ENCODE measurements at regions not wholly inside any gene's neighbourhood (a gene's known extent, or its start where the extent isn't known, plus 50 kb on each side); places are given as distances from the start of the nearest gene placed in this dataset.

DNA sequence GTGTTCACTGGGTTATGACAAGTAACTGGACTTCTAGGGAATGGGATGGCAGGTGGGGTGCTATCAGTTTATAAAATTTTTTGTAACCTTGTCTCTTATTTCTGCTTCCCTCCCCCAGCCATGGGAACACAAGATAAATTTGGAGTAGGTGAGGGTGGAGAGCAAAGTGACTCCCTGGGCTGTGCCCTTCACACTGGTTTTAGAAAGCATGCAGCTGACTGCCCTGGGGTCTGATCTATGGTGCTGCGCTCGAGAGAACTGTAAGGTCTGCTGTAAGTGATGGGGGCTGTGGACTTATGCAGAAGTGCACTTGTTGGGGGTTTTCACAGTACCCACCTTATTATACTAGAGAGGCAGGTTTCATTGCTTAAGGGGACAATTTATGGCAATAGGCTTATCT lies 247.7 kb upstream of the DMRT1 start (continued):
- TF ChIP-seq, protein P1, sequence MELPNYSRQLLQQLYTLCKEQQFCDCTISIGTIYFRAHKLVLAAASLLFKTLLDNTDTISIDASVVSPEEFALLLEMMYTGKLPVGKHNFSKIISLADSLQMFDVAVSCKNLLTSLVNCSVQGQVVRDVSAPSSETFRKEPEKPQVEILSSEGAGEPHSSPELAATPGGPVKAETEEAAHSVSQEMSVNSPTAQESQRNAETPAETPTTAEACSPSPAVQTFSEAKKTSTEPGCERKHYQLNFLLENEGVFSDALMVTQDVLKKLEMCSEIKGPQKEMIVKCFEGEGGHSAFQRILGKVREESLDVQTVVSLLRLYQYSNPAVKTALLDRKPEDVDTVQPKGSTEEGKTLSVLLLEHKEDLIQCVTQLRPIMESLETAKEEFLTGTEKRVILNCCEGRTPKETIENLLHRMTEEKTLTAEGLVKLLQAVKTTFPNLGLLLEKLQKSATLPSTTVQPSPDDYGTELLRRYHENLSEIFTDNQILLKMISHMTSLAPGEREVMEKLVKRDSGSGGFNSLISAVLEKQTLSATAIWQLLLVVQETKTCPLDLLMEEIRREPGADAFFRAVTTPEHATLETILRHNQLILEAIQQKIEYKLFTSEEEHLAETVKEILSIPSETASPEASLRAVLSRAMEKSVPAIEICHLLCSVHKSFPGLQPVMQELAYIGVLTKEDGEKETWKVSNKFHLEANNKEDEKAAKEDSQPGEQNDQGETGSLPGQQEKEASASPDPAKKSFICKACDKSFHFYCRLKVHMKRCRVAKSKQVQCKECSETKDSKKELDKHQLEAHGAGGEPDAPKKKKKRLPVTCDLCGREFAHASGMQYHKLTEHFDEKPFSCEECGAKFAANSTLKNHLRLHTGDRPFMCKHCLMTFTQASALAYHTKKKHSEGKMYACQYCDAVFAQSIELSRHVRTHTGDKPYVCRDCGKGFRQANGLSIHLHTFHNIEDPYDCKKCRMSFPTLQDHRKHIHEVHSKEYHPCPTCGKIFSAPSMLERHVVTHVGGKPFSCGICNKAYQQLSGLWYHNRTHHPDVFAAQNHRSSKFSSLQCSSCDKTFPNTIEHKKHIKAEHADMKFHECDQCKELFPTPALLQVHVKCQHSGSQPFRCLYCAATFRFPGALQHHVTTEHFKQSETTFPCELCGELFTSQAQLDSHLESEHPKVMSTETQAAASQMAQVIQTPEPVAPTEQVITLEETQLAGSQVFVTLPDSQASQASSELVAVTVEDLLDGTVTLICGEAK (IDR thresholded peaks at IDR 0.05): no peak
- TF ChIP-seq, protein P1 (CRISPR knock-in tag; IDR thresholded peaks at IDR 0.05): no peak
- TF ChIP-seq NKX3-1 (CRISPR knock-in tag; IDR thresholded peaks at IDR 0.05) (no peak), ZNF589 (CRISPR knock-in tag; conservative IDR thresholded peaks at IDR 0.05) (no peak), LCORL (IDR thresholded peaks at IDR 0.05) (no peak), LCORL (CRISPR knock-in tag; IDR thresholded peaks at IDR 0.05) (no peak), FLYWCH1 (CRISPR knock-in tag; IDR thresholded peaks at IDR 0.05) (no peak), ZNF879 (CRISPR knock-in tag; IDR thresholded peaks at IDR 0.05) (no peak), ZNF451 (CRISPR knock-in tag; IDR thresholded peaks at IDR 0.05) (no peak), ZNF446 (CRISPR knock-in tag; IDR thresholded peaks at IDR 0.05) (no peak), MAZ (IDR thresholded peaks at IDR 0.05; ENCODE audit: borderline replicate concordance, low read depth, low read length) (no peak), MAZ (CRISPR knock-in tag; IDR thresholded peaks at IDR 0.05; ENCODE audit: low read depth) (no peak), REL (CRISPR knock-in tag; conservative IDR thresholded peaks at IDR 0.05) (no peak), TOPORS (CRISPR knock-in tag; IDR thresholded peaks at IDR 0.05) (no peak), ZNF224 (CRISPR knock-in tag; IDR thresholded peaks at IDR 0.05) (no peak)
- TF ChIP-seq, protein P2, sequence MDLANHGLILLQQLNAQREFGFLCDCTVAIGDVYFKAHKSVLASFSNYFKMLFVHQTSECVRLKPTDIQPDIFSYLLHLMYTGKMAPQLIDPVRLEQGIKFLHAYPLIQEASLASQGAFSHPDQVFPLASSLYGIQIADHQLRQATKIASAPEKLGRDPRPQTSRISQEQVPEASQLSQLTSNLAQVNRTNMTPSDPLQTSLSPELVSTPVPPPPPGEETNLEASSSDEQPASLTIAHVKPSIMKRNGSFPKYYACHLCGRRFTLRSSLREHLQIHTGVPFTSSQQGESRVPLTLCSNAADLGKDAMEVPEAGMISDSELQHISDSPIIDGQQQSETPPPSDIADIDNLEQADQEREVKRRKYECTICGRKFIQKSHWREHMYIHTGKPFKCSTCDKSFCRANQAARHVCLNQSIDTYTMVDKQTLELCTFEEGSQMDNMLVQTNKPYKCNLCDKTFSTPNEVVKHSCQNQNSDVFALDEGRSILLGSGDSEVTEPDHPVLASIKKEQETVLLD (CRISPR knock-in tag; IDR thresholded peaks at IDR 0.05; ENCODE audit: low read depth): no peak

All from HepG2 (cell line).